LNCaP clone FGC (cell line): ENCODE measurements at regions not wholly inside any gene's neighbourhood (a gene's known extent, or its start where the extent isn't known, plus 50 kb on each side); places are given as distances from the start of the nearest gene placed in this dataset.

Experiments
- DNase-seq: peaks from one replicate; pipeline ENCODE4 v3.0.0-alpha.2; 2011; ENCODE audit warnings: low read depth
- H3K4me3 ChIP-seq: 2 replicates; pipeline ENCODE4 v1.5.1; 2011; ENCODE audit warnings: mild to moderate bottlenecking, low read depth, low read length, control low read depth
- TF ChIP-seq, protein P1 (sequence below): IDR thresholded peaks from 2 replicates; pipeline ENCODE4 v1.5.1; 2012; ENCODE audit warnings: mild to moderate bottlenecking; ENCODE audit not compliant: control insufficient read depth, insufficient read depth; ENCODE audit errors: extremely low read depth

- no peak for DNase-seq
- H3K4me3 ChIP-seq: no peak overlapping the region
- TF ChIP-seq, protein P1, sequence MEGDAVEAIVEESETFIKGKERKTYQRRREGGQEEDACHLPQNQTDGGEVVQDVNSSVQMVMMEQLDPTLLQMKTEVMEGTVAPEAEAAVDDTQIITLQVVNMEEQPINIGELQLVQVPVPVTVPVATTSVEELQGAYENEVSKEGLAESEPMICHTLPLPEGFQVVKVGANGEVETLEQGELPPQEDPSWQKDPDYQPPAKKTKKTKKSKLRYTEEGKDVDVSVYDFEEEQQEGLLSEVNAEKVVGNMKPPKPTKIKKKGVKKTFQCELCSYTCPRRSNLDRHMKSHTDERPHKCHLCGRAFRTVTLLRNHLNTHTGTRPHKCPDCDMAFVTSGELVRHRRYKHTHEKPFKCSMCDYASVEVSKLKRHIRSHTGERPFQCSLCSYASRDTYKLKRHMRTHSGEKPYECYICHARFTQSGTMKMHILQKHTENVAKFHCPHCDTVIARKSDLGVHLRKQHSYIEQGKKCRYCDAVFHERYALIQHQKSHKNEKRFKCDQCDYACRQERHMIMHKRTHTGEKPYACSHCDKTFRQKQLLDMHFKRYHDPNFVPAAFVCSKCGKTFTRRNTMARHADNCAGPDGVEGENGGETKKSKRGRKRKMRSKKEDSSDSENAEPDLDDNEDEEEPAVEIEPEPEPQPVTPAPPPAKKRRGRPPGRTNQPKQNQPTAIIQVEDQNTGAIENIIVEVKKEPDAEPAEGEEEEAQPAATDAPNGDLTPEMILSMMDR: no peak
These were observed 239.8 kb downstream of the RBM43 start for GRCh38 chr2:151021747-151022452.

DNA sequence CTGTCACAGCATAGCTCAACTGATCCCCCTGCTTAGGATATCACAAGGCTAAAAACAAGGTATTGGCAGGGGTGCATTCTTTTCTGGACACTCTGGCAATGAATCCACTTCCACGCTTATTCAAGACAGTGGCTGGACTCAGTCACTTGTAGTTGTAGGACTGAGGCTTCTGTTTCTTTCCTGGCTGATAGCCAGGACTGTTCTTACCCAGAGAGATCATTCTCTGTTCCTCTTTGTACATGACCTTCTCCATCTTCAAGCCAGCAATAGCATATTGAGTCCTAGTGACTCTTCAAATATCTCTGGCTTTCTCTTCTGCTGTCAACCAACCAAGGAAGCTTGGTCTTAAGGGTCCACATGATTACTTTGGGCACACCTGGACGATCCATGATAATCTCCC lies 241.3 kb downstream of the RBM43 start:
- no peak overlapping the region for H3K4me3 ChIP-seq
- TF ChIP-seq, protein P1: no peak
- no peak for DNase-seq

DNA sequence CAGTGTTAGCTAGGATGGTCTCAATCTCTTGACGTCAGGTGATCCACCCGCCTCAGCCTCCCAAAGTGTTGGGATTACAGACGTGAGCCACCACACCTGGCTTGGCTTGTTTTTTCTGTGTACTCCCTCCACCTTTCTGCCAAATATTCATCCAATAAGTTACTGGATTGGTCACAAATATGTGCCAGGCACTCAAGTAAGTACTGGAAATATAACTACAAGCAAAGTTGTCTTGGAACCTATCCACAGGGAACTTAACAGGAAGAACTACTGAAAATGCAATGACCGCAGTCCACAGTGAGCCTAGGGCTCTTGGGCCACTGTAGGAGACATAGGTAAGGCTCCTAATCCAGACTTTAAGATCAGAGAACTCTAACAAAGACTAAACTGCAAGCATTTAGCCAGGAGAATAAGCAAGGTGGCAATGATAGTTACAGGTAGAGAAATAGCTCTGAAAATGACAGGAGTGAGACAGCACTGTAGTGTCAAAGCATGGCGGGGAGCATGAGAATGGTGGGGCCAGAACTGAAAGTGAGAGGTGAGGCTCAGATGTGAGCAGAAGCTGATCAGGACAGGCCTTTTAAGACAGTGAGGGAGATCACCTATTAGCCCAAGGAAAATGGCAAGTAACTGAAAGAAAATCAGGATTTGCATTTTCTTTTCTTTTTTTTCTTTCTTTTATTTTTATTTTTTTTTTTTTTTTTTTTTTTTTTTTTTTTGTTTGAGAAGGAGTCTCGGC lies 252.1 kb downstream of the RBM43 start:
- peak; percentile 79 for DNase-seq
- H3K4me3 ChIP-seq: no peak overlapping the region
- TF ChIP-seq, protein P1: no peak

GRCh38 chr2:151007365-151007764 lies 254.3 kb downstream of the RBM43 start:
- no peak overlapping the region for H3K4me3 ChIP-seq
- TF ChIP-seq, protein P1: no peak
- no peak for DNase-seq

DNA sequence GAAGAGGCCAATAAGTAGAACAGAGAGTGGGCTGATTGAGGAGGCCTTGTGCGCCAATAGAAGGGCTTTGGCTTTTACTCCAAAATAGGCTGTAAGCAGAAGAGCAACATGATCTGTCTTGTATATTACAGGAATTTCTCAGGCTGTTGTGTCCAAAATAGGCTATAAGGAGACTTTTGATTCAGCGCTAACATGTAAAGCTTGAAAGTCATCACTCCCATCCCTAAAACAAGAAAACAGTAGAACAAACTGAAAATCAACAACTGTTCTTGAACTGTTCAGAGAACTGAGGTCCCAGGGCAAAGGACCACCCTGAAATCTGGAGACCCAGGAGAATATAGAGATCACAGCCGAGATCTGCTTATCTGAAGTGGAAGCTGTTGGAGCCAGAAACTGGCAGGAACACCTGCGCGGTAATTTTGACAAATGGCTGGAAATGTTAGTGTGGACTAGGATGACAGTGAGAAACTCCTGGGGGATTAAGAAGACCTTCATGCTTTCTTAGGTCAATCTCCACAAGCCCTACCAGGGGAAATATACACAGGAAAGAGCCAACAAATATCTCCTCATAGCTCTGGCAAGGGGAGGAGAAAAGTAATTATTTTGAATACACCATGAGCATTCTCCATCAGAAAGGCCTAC lies 258.6 kb downstream of the RBM43 start:
- no peak for DNase-seq
- TF ChIP-seq, protein P1: no peak
- H3K4me3 ChIP-seq: no peak overlapping the region

- no peak overlapping the region for H3K4me3 ChIP-seq
- TF ChIP-seq, protein P1: no peak
- DNase-seq: no peak
These were observed 263.8 kb downstream of the RBM43 start for GRCh38 chr2:150997702-150998440.
